ENCODE measurements at regions not wholly inside any gene's neighbourhood (a gene's known extent, or its start where the extent isn't known, plus 50 kb on each side); places are given as distances from the start of the nearest gene placed in this dataset.

DNA sequence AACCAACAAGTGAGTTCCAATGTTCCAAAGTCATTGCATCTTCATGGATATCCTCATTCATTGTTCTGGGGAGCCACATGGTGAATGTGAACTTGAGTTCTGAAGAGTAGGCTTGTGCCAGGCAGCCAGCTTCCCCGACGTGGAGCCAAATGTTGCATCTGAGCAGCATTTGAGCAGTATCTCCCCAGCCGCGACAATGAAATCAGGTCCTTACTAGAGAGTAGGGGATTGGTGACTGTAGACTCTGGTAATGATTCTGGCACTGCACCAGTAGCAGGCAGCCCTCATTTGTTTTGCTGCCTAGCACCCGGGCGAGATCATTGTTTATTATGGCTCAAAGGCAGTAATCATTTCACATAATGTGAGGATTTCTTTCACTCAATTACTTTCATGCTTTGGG lies 451.4 kb upstream of the C9orf72 start:
- CTCF ChIA-PET: no interaction called here
- Mint-ChIP-seq H3K27ac (no peak overlapping the region), H3K9me3 (ENCODE audit: low read depth) (peaks cover 4% of the 10 kb centered on the region), H3K27me3 (no peaks in the 10 kb centered on the region), H3K4me3 (no peak overlapping the region), H3K4me1 (no peaks in the 10 kb centered on the region), H3K36me3 (no peaks in the 10 kb centered on the region)
- no peak for ATAC-seq
- no peak for DNase-seq

DNA sequence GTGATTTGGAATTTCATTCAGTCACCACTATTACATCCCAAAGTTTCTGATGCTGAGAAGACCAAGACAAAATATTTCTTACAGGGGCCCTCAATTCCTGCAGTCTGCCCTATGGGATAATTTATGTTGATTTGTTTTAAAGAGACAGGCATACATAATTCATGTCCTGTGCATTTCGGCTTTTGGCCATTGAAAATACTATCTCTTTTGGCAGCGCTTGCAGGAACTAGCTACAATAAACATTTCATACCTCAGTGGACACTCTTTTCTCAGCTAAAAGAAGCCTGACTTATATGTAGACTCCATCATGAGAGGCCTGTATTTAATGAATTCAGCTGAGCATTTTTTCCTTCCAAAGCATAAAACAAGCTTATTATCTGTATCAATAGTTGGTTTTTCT lies 451.9 kb upstream of the C9orf72 start:
- DNase-seq (no peak), ATAC-seq (no peak)
- H3K4me1 Mint-ChIP-seq: no peaks in the 10 kb centered on the region
- no peaks in the 10 kb centered on the region for H3K27me3 Mint-ChIP-seq
- no peak overlapping the region for H3K27ac Mint-ChIP-seq
- no peak overlapping the region for H3K4me3 Mint-ChIP-seq
- H3K36me3 Mint-ChIP-seq: no peaks in the 10 kb centered on the region
- CTCF ChIA-PET: no interaction called here
- H3K9me3 Mint-ChIP-seq (ENCODE audit: low read depth): peaks cover 4% of the 10 kb centered on the region

DNA sequence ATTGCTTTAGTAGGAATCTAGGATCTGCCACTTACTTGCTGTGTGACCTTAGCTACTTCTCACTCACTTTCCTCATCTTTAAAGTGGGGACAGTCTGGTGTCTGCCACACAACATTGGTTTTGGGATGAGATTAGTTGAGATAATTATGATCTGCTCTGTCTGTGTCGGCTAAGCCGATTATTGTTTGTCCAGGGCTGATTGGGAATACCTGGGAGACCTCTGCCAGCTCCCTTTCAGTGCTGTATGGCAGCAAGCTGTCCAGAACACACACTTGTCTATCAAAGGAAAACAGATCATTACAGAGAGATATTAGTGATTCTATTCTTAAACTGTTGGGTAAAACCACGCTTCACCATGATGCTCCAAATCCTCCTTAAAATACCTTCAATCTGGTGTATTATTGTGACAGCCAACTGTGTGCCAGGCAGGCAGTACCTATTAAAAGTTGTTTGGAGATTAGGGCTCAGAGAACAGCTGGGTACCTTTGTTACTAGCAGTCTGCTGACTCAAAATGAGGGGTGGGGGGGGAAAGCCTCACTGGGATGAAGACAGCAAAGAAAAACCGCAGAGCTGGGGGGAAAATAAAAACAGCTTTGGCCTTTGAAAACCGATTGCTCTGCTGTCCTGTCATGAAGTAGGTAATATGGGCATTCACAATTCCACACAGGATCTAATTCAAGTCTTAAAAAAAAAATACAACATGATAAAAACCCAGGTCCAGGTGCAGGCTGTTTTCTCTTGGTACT lies 458.4 kb upstream of the C9orf72 start:
- DNase-seq: no peak
- ATAC-seq: no peak
- CTCF ChIA-PET: no interaction called here
- no peak overlapping the region for H3K4me3 Mint-ChIP-seq
- H3K27me3 Mint-ChIP-seq: no peaks in the 10 kb centered on the region
- peaks cover 2% of the 10 kb centered on the region for H3K9me3 Mint-ChIP-seq (ENCODE audit: low read depth)
- no peak overlapping the region for H3K27ac Mint-ChIP-seq
- H3K4me1 Mint-ChIP-seq: no peaks in the 10 kb centered on the region
- H3K36me3 Mint-ChIP-seq: no peaks in the 10 kb centered on the region

DNA sequence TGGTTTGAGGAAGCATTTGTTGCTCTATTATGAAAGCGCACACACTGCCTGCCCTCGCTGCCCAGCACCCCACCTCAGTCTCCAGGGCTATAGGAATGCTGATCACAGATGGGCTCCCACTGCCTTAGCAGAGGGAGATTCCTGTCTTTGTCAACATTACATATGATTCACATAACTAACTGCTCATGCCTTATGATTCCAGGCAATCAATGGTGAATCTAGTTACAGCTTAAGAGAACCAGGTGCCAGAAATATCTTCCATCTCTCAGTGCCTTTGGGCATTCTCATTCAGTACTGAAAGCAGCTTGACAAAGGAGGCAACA lies 458.9 kb upstream of the C9orf72 start:
- no peak for ATAC-seq
- Mint-ChIP-seq H3K4me1 (no peaks in the 10 kb centered on the region), H3K9me3 (ENCODE audit: low read depth) (no peaks in the 10 kb centered on the region), H3K4me3 (no peak overlapping the region), H3K27ac (no peak overlapping the region), H3K36me3 (no peaks in the 10 kb centered on the region), H3K27me3 (no peaks in the 10 kb centered on the region)
- DNase-seq: no peak
- CTCF ChIA-PET: no interaction called here

DNA sequence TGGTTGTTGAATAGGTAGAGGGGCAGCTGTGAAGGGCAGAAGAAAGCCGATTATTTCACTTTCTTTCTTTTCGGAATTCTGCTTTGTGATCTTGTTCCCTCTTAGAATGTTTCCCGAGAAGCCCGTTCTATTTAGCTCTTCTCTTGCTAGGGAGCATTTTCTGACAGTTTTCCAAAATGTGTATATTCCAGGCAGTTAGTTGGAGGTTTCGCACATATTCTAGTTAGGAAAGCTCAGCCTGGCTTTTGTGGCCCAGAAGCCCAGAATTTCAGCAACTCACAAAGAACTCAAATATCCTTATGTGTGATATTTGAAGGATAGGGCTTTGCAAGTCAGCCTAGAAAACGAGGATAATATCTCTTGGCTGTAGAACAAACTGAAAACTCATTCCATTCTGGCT lies 461.0 kb upstream of the C9orf72 start:
- Mint-ChIP-seq H3K27ac (no peak overlapping the region), H3K27me3 (no peaks in the 10 kb centered on the region), H3K4me1 (no peaks in the 10 kb centered on the region), H3K36me3 (no peaks in the 10 kb centered on the region), H3K4me3 (no peak overlapping the region), H3K9me3 (ENCODE audit: low read depth) (no peaks in the 10 kb centered on the region)
- DNase-seq (no peak), ATAC-seq (no peak)
- CTCF ChIA-PET: no interaction called here

DNA sequence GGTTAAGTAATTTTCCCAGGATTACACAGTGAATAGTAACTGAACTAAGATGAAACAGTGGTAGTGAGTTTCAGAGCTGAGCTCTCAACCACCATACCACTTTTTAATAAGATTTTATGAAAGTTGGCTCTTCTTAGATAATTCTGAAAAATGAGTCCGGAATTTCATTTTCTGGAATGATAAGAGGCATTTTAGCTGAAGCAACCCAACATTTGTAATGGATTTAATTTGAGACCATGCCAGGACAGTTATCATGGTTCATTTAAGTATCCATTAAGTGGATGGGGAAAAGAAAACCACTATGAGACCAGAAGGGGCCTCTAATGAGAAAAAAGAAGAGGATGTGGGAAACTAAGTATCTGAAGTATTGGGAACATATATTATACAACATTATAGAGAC lies 464.7 kb upstream of the C9orf72 start:
- H3K27me3 Mint-ChIP-seq: no peaks in the 10 kb centered on the region
- H3K27ac Mint-ChIP-seq: no peak overlapping the region
- CTCF ChIA-PET: no interaction called here
- ATAC-seq (no peak), DNase-seq (no peak)
- no peaks in the 10 kb centered on the region for H3K4me1 Mint-ChIP-seq
- no peak overlapping the region for H3K4me3 Mint-ChIP-seq
- H3K36me3 Mint-ChIP-seq: no peaks in the 10 kb centered on the region
- H3K9me3 Mint-ChIP-seq (ENCODE audit: low read depth): no peaks in the 10 kb centered on the region

DNA sequence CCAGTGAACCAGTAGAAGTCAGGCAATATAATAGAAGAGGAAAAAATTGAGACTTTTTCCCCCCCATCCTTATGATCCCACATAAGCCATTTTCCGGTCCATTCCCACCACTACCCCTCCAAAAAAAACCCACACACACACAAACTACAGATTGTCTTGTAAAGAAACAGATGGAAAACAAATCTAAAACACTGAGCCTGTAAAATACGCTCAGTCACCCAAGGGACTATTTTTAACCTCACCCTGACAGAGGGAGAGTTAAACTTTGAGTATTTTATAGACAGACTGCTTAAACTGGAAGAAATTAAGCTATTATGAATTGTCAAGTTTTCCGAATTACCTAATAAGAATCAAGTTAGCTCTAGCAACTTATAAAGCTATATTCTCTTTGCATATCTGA lies 471.8 kb upstream of the C9orf72 start:
- Mint-ChIP-seq H3K4me1 (no peaks in the 10 kb centered on the region), H3K27me3 (no peaks in the 10 kb centered on the region), H3K9me3 (ENCODE audit: low read depth) (no peaks in the 10 kb centered on the region), H3K4me3 (no peak overlapping the region), H3K27ac (no peak overlapping the region), H3K36me3 (no peaks in the 10 kb centered on the region)
- CTCF ChIA-PET: no interaction called here
- DNase-seq (no peak), ATAC-seq (no peak)

DNA sequence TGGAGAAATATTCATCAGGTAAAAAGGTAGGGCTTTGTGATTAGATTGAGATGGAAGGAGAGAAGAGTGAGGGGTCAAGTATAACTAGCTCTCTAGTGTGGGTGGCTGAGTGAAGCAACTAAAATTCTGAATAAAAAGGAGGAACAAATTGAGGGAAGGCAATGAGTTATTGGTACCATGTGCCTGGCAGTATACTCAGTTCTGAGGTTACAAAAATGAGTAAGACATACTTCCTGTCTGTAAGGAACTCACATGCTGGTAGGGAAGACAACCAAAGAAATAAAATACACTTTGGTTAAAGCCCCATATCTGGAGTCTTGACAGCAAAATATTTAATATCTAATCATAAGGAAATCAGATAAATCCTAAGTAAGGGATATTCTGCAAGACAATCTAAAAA lies 476.8 kb upstream of the C9orf72 start:
- CTCF ChIA-PET: no interaction called here
- ATAC-seq (no peak), DNase-seq (no peak)
- H3K36me3 Mint-ChIP-seq: no peaks in the 10 kb centered on the region
- H3K27me3 Mint-ChIP-seq: no peaks in the 10 kb centered on the region
- H3K4me1 Mint-ChIP-seq: no peaks in the 10 kb centered on the region
- no peaks in the 10 kb centered on the region for H3K9me3 Mint-ChIP-seq (ENCODE audit: low read depth)
- no peak overlapping the region for H3K4me3 Mint-ChIP-seq
- H3K27ac Mint-ChIP-seq: no peak overlapping the region

DNA sequence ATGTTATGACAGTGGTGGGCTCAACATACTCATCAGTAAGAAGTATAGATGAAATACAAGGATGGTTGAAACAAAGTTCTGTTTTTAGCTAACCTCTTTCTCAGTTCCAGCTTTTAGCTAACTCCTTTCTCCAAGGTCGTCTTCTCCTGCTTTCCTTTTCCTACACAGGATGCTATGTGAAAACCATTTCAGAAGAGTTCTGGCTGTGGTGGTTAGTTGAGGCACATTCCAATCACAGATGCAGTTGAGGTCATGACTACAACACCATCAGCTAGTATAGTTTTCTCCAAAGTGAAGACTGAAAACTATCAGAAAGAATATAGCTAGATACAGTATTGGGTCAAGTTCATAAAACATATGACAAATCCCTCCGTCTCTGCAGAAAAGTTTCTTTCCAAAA lies 477.7 kb upstream of the C9orf72 start:
- H3K36me3 Mint-ChIP-seq: no peaks in the 10 kb centered on the region
- CTCF ChIA-PET: no interaction called here
- no peaks in the 10 kb centered on the region for H3K4me1 Mint-ChIP-seq
- H3K27me3 Mint-ChIP-seq: no peaks in the 10 kb centered on the region
- H3K9me3 Mint-ChIP-seq (ENCODE audit: low read depth): no peaks in the 10 kb centered on the region
- H3K27ac Mint-ChIP-seq: no peak overlapping the region
- H3K4me3 Mint-ChIP-seq: no peak overlapping the region
- no peak for ATAC-seq
- no peak for DNase-seq

DNA sequence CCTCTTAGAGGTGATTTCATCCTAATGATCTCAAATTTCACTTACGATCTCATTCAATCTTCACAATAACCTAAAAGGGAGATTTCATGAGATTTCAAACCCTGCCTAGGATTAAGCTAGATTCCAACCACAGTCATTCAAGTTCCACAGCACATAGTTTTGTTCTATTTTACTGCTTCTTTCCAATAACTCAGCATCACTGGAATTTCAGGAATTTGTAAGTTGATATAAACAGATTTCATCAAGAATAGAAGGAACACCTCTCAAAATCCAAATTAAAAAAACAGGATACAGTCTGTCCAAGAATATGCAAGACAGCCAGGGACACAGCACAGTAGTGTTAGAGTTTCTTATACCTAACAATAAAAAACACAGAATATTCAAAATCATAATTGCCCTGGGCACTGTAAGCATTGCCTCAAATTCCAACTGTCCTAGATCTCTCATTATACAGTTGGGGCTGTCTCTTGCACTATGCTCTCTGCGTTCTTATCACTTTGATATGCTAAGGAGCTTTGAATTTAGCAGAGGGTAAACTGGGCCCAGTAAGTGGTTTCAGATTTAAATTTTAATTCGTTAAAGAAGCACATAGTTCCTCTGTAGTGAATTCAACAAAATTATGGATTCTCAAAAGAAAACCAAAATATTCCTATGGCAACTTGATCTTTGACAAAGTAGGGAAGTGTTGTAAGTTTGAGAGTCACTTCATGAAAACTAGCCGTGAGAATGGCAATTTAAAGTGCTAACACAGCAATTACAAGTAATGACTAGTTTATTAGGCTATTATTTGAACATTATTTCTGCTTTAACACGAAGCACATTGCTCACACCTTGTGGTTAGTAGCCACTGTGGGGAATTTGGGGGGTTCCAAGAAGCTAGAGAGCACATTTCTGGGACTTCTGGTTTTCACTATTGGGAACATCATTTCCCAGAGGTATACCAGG lies 478.6 kb upstream of the C9orf72 start:
- Mint-ChIP-seq H3K27ac (no peak overlapping the region), H3K27me3 (no peaks in the 10 kb centered on the region), H3K4me3 (no peak overlapping the region), H3K36me3 (no peaks in the 10 kb centered on the region), H3K4me1 (no peaks in the 10 kb centered on the region), H3K9me3 (ENCODE audit: low read depth) (no peaks in the 10 kb centered on the region)
- DNase-seq (no peak), ATAC-seq (no peak)
- CTCF ChIA-PET: no interaction called here

DNA sequence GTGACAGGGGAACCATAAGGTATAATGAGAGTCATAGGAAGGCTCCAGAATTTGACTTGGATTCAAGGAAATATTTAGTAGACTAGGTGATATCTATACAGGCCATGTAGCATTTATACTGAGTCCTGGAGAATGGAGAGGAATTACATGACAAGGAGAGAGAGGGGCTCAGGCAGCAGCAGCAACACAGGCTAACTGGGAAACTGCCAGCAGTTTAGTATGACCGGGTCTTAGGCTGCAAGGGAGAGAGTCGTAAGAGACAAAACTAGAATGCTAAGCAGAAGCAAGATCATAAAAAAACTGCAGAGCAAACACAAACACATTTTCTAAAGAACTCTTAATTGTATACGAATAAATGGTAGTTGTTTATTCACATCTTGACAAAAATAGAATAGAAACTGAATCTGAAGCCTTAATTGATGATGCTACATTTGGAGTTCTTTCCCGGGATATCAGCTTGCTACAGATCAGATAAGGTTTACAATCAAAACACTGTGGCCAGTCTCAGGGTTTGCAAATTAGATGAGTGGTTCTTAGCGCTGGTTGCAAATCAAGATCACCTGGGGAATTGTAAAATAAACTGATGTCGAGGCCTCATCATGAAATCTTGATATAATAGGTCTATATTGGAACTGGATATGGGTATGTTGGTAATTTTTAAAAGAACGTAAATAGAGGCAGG lies 480.0 kb upstream of the C9orf72 start:
- no peaks in the 10 kb centered on the region for H3K9me3 Mint-ChIP-seq (ENCODE audit: low read depth)
- no peak overlapping the region for H3K27ac Mint-ChIP-seq
- DNase-seq (no peak), ATAC-seq (no peak)
- no peak overlapping the region for H3K4me3 Mint-ChIP-seq
- H3K4me1 Mint-ChIP-seq: no peaks in the 10 kb centered on the region
- CTCF ChIA-PET: no interaction called here
- H3K36me3 Mint-ChIP-seq: no peaks in the 10 kb centered on the region
- no peaks in the 10 kb centered on the region for H3K27me3 Mint-ChIP-seq

DNA sequence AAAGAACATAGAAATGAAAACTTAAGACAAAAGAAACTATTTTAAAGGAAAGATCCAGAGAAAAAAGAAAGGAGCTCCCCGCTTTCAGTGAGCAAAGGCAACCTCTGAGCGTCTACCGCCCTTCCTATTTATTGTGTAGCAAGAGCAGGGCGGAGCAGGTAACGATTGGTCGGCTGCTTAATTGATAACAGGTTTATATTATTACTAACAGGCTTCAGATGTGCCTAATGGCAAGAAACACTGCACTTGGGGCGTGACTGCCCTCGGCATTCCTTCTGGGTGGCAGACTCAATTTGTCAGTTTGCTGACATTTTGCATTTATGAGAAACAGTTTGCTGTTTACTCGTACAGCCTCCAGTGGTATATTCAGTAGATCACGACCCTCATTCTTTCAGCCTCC lies 482.7 kb upstream of the C9orf72 start:
- H3K4me1 Mint-ChIP-seq: no peaks in the 10 kb centered on the region
- H3K27ac Mint-ChIP-seq: no peak overlapping the region
- H3K36me3 Mint-ChIP-seq: no peaks in the 10 kb centered on the region
- no peaks in the 10 kb centered on the region for H3K9me3 Mint-ChIP-seq (ENCODE audit: low read depth)
- no peak for ATAC-seq
- H3K27me3 Mint-ChIP-seq: no peaks in the 10 kb centered on the region
- CTCF ChIA-PET: no interaction called here
- no peak for DNase-seq
- no peak overlapping the region for H3K4me3 Mint-ChIP-seq

DNA sequence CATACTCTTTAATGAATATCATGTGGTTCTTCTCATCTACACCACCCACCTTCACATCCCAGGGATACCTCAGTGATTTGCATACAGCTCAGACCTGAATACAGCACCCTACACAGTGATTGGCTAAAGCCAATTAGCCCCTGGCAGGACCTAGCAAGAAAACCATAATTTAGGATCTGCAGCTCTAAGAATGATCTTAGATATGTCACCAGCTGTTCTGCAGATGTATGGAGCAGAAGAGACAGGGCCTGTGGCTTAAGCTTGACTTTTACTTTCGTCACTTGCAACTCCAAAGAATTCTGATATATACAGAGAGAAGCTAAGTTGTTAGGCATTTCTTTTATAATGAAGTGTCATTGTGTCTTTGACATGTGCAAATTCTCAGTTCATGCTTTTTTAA lies 483.2 kb upstream of the C9orf72 start:
- H3K27ac Mint-ChIP-seq: no peak overlapping the region
- no peak for DNase-seq
- CTCF ChIA-PET: no interaction called here
- H3K36me3 Mint-ChIP-seq: no peaks in the 10 kb centered on the region
- H3K4me1 Mint-ChIP-seq: no peaks in the 10 kb centered on the region
- no peaks in the 10 kb centered on the region for H3K9me3 Mint-ChIP-seq (ENCODE audit: low read depth)
- H3K27me3 Mint-ChIP-seq: no peaks in the 10 kb centered on the region
- ATAC-seq: no peak
- no peak overlapping the region for H3K4me3 Mint-ChIP-seq

DNA sequence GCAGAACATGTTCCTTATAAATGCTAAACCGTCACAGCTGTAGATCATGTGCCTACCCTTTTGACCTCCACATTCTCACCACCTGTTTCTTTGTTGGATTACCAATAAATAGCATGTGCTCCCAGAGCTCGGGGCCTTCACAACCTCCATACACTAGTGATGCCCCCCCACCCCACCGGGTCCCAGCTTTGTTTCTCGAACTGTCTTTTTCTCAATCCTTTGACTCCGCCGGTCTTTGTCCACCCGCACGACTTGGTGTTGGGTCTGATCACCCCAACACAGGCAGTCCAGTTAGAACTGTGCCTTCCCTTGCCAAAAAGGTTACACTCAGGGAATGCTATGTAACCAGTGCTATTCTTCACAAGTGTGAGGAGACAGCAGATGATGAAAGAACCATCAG lies 485.9 kb upstream of the C9orf72 start:
- no peak for ATAC-seq
- H3K27ac Mint-ChIP-seq: no peak overlapping the region
- no peaks in the 10 kb centered on the region for H3K27me3 Mint-ChIP-seq
- no peaks in the 10 kb centered on the region for H3K4me1 Mint-ChIP-seq
- CTCF ChIA-PET: no interaction called here
- H3K36me3 Mint-ChIP-seq: no peaks in the 10 kb centered on the region
- no peaks in the 10 kb centered on the region for H3K9me3 Mint-ChIP-seq (ENCODE audit: low read depth)
- DNase-seq: no peak
- H3K4me3 Mint-ChIP-seq: no peak overlapping the region

Measured in activated CD8-positive, alpha-beta memory T cell treated with anti-CD3 and anti-CD28 coated beads, Interleukin-2, amount 10 ng/mL, durations not matched to agents 7 days and 5 days (primary cell).